Ishikawa (cell line): ENCODE measurements at regions not wholly inside any gene's neighbourhood (a gene's known extent, or its start where the extent isn't known, plus 50 kb on each side); places are given as distances from the start of the nearest gene placed in this dataset.

Experiments used
- CEBPB ChIP-seq: IDR thresholded peaks from 2 replicates; pipeline ENCODE4 v1.6.1; 2012
- CREB1 ChIP-seq: IDR thresholded peaks from 2 replicates; pipeline ENCODE4 v1.6.1; 2012; ENCODE audit warnings: low read depth
- EGR1 ChIP-seq: IDR thresholded peaks from 2 replicates; pipeline ENCODE4 v1.6.1; 2012
- EP300 ChIP-seq: IDR thresholded peaks from 2 replicates; pipeline ENCODE4 v1.6.1; 2012; ENCODE audit warnings: borderline replicate concordance
- FOXM1 ChIP-seq: IDR thresholded peaks from 2 replicates; pipeline ENCODE4 v1.6.1; 2012; ENCODE audit warnings: low read depth, borderline replicate concordance
- MAX ChIP-seq: IDR thresholded peaks from 2 replicates; pipeline ENCODE4 v1.6.1; 2012
- NFIC ChIP-seq: IDR thresholded peaks from 2 replicates; pipeline ENCODE4 v1.6.1; 2012
- RAD21 ChIP-seq: IDR thresholded peaks from 2 replicates; pipeline ENCODE4 v1.6.1; 2012; ENCODE audit warnings: low read depth
- TAF1 ChIP-seq: IDR thresholded peaks from 2 replicates; pipeline ENCODE4 v1.6.1; 2012; ENCODE audit warnings: low read depth, mild to moderate bottlenecking
- TCF12 ChIP-seq: IDR thresholded peaks from 2 replicates; pipeline ENCODE4 v1.6.1; 2012; ENCODE audit warnings: low read depth
- TEAD4 ChIP-seq: IDR thresholded peaks from 2 replicates; pipeline ENCODE4 v1.6.1; 2012
- YY1 ChIP-seq: IDR thresholded peaks from 2 replicates; pipeline ENCODE4 v1.6.1; 2012; ENCODE audit warnings: low read depth
- ZBTB7A ChIP-seq: IDR thresholded peaks from 2 replicates; pipeline ENCODE4 v1.6.1; 2012; ENCODE audit warnings: low read depth
- TF ChIP-seq, protein P1 (sequence below): IDR thresholded peaks from 2 replicates; pipeline ENCODE4 v1.6.1; 2012
- TF ChIP-seq, protein P2 (sequence below): IDR thresholded peaks from 2 replicates; pipeline ENCODE4 v1.6.1; 2012; ENCODE audit warnings: low read depth, mild to moderate bottlenecking

DNA sequence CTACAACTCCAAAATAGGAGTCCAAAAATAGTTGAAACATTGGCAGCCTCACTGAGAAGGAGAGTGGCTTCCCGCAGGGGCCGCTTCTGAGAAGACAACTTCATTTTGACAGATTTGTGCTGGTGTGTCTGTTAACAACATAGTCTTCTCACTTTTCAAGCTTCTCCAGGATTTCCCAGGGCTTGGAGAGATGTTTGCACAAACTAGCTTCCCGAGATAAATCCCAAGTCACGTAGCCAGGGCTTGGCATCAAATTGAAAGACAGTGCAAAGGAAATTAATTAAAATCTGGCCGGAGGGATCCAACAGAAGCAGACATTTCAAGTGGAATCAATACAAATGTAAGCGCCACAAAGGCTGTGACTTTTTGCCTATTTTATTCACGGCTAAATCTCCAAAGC lies 630.2 kb downstream of the DHX35 start:
- TF ChIP-seq EGR1 (no peak), EP300 (no peak), TEAD4 (no peak), YY1 (no peak), NFIC (no peak)
- TF ChIP-seq, protein P1, sequence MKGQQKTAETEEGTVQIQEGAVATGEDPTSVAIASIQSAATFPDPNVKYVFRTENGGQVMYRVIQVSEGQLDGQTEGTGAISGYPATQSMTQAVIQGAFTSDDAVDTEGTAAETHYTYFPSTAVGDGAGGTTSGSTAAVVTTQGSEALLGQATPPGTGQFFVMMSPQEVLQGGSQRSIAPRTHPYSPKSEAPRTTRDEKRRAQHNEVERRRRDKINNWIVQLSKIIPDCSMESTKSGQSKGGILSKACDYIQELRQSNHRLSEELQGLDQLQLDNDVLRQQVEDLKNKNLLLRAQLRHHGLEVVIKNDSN = no peak
- TF ChIP-seq, protein P2, sequence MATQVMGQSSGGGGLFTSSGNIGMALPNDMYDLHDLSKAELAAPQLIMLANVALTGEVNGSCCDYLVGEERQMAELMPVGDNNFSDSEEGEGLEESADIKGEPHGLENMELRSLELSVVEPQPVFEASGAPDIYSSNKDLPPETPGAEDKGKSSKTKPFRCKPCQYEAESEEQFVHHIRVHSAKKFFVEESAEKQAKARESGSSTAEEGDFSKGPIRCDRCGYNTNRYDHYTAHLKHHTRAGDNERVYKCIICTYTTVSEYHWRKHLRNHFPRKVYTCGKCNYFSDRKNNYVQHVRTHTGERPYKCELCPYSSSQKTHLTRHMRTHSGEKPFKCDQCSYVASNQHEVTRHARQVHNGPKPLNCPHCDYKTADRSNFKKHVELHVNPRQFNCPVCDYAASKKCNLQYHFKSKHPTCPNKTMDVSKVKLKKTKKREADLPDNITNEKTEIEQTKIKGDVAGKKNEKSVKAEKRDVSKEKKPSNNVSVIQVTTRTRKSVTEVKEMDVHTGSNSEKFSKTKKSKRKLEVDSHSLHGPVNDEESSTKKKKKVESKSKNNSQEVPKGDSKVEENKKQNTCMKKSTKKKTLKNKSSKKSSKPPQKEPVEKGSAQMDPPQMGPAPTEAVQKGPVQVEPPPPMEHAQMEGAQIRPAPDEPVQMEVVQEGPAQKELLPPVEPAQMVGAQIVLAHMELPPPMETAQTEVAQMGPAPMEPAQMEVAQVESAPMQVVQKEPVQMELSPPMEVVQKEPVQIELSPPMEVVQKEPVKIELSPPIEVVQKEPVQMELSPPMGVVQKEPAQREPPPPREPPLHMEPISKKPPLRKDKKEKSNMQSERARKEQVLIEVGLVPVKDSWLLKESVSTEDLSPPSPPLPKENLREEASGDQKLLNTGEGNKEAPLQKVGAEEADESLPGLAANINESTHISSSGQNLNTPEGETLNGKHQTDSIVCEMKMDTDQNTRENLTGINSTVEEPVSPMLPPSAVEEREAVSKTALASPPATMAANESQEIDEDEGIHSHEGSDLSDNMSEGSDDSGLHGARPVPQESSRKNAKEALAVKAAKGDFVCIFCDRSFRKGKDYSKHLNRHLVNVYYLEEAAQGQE = no peak

GRCh38 chr20:39588148-39588757 lies 626.1 kb downstream of the DHX35 start:
- TF ChIP-seq, protein P2 = no peak
- TF ChIP-seq CREB1 = no peak
- no peak for TF ChIP-seq YY1
- no peak for TF ChIP-seq MAX
- TF ChIP-seq ZBTB7A = no peak
- no peak for TF ChIP-seq NFIC
- no peak for TF ChIP-seq EP300
- TF ChIP-seq RAD21 = no peak
- TF ChIP-seq TAF1 = no peak
- no peak for TF ChIP-seq EGR1
- TF ChIP-seq, protein P1 = no peak
- TF ChIP-seq CEBPB = no peak
- no peak for TF ChIP-seq TEAD4
- TF ChIP-seq TCF12 = no peak
- no peak for TF ChIP-seq FOXM1

DNA sequence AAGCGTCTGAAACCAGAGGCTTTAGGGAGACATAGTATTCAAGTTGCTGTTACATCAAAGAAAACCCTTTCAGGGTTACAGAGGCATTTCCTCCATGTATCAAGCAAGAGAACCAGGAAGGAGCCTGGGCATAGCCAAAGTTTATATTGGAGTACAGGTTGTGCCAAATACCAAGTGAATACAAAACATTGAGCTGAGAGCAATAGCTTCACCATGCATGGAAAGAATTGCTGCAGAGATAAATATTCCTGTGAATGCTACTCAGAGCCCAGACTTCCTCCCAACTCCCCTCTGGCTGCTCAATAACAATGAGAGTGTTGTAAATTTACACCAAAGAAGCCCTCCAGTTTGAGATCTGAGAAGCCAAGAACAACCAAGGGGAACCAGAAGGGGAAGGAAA lies 618.9 kb downstream of the DHX35 start:
- no peak for TF ChIP-seq RAD21
- no peak for TF ChIP-seq TCF12
- no peak for TF ChIP-seq CREB1
- no peak for TF ChIP-seq YY1
- TF ChIP-seq MAX = no peak
- no peak for TF ChIP-seq TAF1
- TF ChIP-seq ZBTB7A = no peak
- TF ChIP-seq, protein P2 = no peak
- no peak for TF ChIP-seq EP300
- TF ChIP-seq CEBPB = no peak
- TF ChIP-seq TEAD4 = no peak
- no peak for TF ChIP-seq EGR1
- TF ChIP-seq, protein P1 = no peak
- TF ChIP-seq FOXM1 = no peak
- no peak for TF ChIP-seq NFIC

- no peak for TF ChIP-seq RAD21
- TF ChIP-seq, protein P1 = no peak
- TF ChIP-seq NFIC = no peak
- no peak for TF ChIP-seq TEAD4
- TF ChIP-seq FOXM1 = no peak
- TF ChIP-seq CREB1 = no peak
- no peak for TF ChIP-seq YY1
- TF ChIP-seq ZBTB7A = no peak
- TF ChIP-seq EGR1 = no peak
- TF ChIP-seq EP300 = no peak
- TF ChIP-seq, protein P2 = no peak
- no peak for TF ChIP-seq MAX
- no peak for TF ChIP-seq TCF12
- no peak for TF ChIP-seq TAF1
- no peak for TF ChIP-seq CEBPB
These were observed 614.6 kb downstream of the DHX35 start for GRCh38 chr20:39576771-39577170.
